A549 (cell line): ENCODE measurements at regions not wholly inside any gene's neighbourhood (a gene's known extent, or its start where the extent isn't known, plus 50 kb on each side); places are given as distances from the start of the nearest gene placed in this dataset.

Experiments
- ATAC-seq, 2 experiments: fragments of 200-7000 bp in 1 of 2; fragments of >200 bp in 1 of 2; cut with Nextera tagmentation in 1 of 2; cut with Tn5 transposase in 1 of 2; 3 replicates each; pipeline versions ENCODE4 v1.8.0 to v1.9.1; 2018 to 2020; ENCODE audit warnings: mild to moderate bottlenecking in 1 of 2, moderate library complexity in 1 of 2
- CTCF ChIA-PET: fragments of 300-600 bp; sonication (Branson Sonifier 250); formaldehyde crosslinking; extraction: SDS; loops from one replicate; lab custom pipeline; 2021; ENCODE audit warnings: antibody characterized with exemption, inconsistent platforms; lab: Yijun Ruan, JAX
- POLR2A ChIA-PET: fragments of 350-600 bp; formaldehyde crosslinking; extraction: SDS; loops from one replicate; lab custom pipeline; 2021; ENCODE audit warnings: antibody characterized with exemption, inconsistent platforms; lab: Yijun Ruan, JAX
- DNase-seq, 2 experiments: peaks; one replicate each; pipeline versions ENCODE4 v3.0.0 to v3.0.0-alpha.2; 2011 to 2016; ENCODE audit warnings: low read depth in 1 of 2, low spot score in 1 of 2
- FAIRE-seq: peaks from 2 replicates; lab custom pipeline; 2011; peaks lifted over from hg19 to GRCh38; lab: Jason Lieb, UNC
- H3K27ac ChIP-seq, 2 experiments: fragments of >200 bp; sonication (Bioruptor Twin); formaldehyde crosslinking; 3 replicates each; pipeline ENCODE4 v1.5.1; 2016 to 2017
- H3K4me1 ChIP-seq: fragments of >200 bp; sonication (Bioruptor Twin); formaldehyde crosslinking; 3 replicates; pipeline ENCODE4 v1.6.1; 2016
- H3K4me2 ChIP-seq: fragments of >200 bp; sonication (Bioruptor Twin); formaldehyde crosslinking; 3 replicates; pipeline ENCODE4 v1.6.1; 2016
- H3K4me3 ChIP-seq: fragments of >200 bp; sonication (Bioruptor Twin); formaldehyde crosslinking; 3 replicates; pipeline ENCODE4 v1.5.1; 2016
- H3K9me3 ChIP-seq: fragments of >200 bp; sonication (Bioruptor Twin); formaldehyde crosslinking; 3 replicates; pipeline ENCODE4 v1.6.1; 2016
- ATOH8 ChIP-seq: fragments of 250-450 bp; sonication (Bioruptor Pico); IDR thresholded peaks from 2 replicates; pipeline ENCODE4 v1.5.0; 2020; ENCODE audit warnings: low read depth, mild to moderate bottlenecking, moderate library complexity
- CHD4 ChIP-seq: fragments of 200-600 bp; sonication (generic); IDR thresholded peaks from 2 replicates; pipeline ENCODE4 v1.6.1; 2016; ENCODE audit warnings: antibody characterized with exemption, mild to moderate bottlenecking, borderline replicate concordance
- EHMT2 ChIP-seq: fragments of 200-600 bp; sonication (generic); IDR thresholded peaks from 2 replicates; pipeline ENCODE4 v1.6.1; 2016; ENCODE audit warnings: antibody characterized with exemption, low read depth, mild to moderate bottlenecking, moderate library complexity
- ELK1 ChIP-seq: fragments of 150-350 bp; IDR thresholded peaks from 2 replicates; pipeline ENCODE4 v1.6.1; 2014; ENCODE audit warnings: low read depth, mild to moderate bottlenecking, low read length
- FOSB ChIP-seq: fragments of 250-450 bp; sonication (Bioruptor Pico); IDR thresholded peaks from 2 replicates; pipeline ENCODE4 v1.5.0; 2020; ENCODE audit warnings: mild to moderate bottlenecking, moderate library complexity
- FOSL2 ChIP-seq, 2 experiments: fragments of 450-650 bp in 1 of 2; fragments of >200 bp in 1 of 2; sonication (Bioruptor Twin) in 1 of 2; formaldehyde crosslinking; IDR thresholded peaks; 2 replicates each; pipeline versions ENCODE4 v1.5.0 to v1.6.1; 2016 to 2020; ENCODE audit warnings: mild to moderate bottlenecking in 1 of 2, moderate library complexity in 1 of 2
- HDAC2 ChIP-seq: fragments of 200-600 bp; sonication (generic); IDR thresholded peaks from 2 replicates; pipeline ENCODE4 v1.6.1; 2016
- HEYL ChIP-seq: fragments of 250-450 bp; sonication (Bioruptor Pico); IDR thresholded peaks from 2 replicates; pipeline ENCODE4 v1.8.0; 2021; ENCODE audit warnings: mild to moderate bottlenecking, moderate library complexity
- HMGXB4 ChIP-seq: fragments of 250-450 bp; sonication (Bioruptor Pico); IDR thresholded peaks from 2 replicates; pipeline ENCODE4 v1.5.0; 2021; ENCODE audit warnings: mild to moderate bottlenecking, moderate library complexity, borderline replicate concordance
- HOXB13 ChIP-seq: fragments of 250-450 bp; sonication (Bioruptor Pico); IDR thresholded peaks from 2 replicates; pipeline ENCODE4 v1.5.0; 2020; ENCODE audit warnings: low read depth, mild to moderate bottlenecking, moderate library complexity
- MAFK ChIP-seq: fragments of 450-650 bp; IDR thresholded peaks from 2 replicates; pipeline ENCODE4 v1.6.1; 2014; ENCODE audit not compliant: partially characterized antibody
- NPAS2 ChIP-seq: fragments of 250-450 bp; sonication (Bioruptor Pico); IDR thresholded peaks from 2 replicates; pipeline ENCODE4 v1.8.0; 2022; ENCODE audit warnings: mild to moderate bottlenecking, moderate library complexity, borderline replicate concordance
- NR3C1 ChIP-seq: fragments of >200 bp; sonication (Bioruptor Twin); formaldehyde crosslinking; IDR thresholded peaks from 3 replicates; pipeline ENCODE4 v1.6.1; 2017
- POLR2A ChIP-seq: IDR thresholded peaks from 2 replicates; pipeline ENCODE4 v1.6.1; 2012; ENCODE audit warnings: mild to moderate bottlenecking, low read length
- RARB ChIP-seq: fragments of 250-450 bp; sonication (Bioruptor Pico); IDR thresholded peaks from 2 replicates; pipeline ENCODE4 v1.8.0; 2021; ENCODE audit warnings: mild to moderate bottlenecking, moderate library complexity
- REST ChIP-seq: fragments of 200-600 bp; sonication (generic); IDR thresholded peaks from 2 replicates; pipeline ENCODE4 v1.6.1; 2016; ENCODE audit warnings: antibody characterized with exemption, mild to moderate bottlenecking, moderate library complexity
- SMC3 ChIP-seq: fragments of >200 bp; sonication (Bioruptor Twin); formaldehyde crosslinking; IDR thresholded peaks from 3 replicates; pipeline ENCODE4 v1.6.1; 2018; ENCODE audit warnings: inconsistent platforms
- USF2 ChIP-seq: fragments of 450-650 bp; IDR thresholded peaks from 2 replicates; pipeline ENCODE4 v1.6.1; 2014; ENCODE audit warnings: antibody characterized with exemption
- ZSCAN20 ChIP-seq: fragments of 250-450 bp; sonication (Bioruptor Pico); IDR thresholded peaks from 2 replicates; pipeline ENCODE4 v1.8.0; 2022; ENCODE audit warnings: mild to moderate bottlenecking, moderate library complexity
- WGBS: methylation state at CpG from one replicate; pipeline ENCODE4 v1.1.6; 2017; ENCODE audit errors: missing lambda C conversion rate; 5-methylcytosine and 5-hydroxymethylcytosine counted together

- Histone ChIP-seq H3K4me3 (no peak overlapping the region), H3K9me3 (no peaks in the 10 kb centered on the region), H3K27ac (no peak overlapping the region), H3K4me1 (no peaks in the 10 kb centered on the region), H3K4me2 (no peak overlapping the region)
- ChIA-PET POLR2A (no interaction called here), CTCF (no interaction called here)
- TF ChIP-seq FOSL2 (IDR thresholded peaks at IDR 0.05) (no peak), FOSL2 (CRISPR knock-in tag; IDR thresholded peaks at IDR 0.05) (no peak)
- DNase-seq (no peak), ATAC-seq (no peak), FAIRE-seq (no peak)
- WGBS, result 84% methylated on average over 10 of the region's 10 CpGs
Observed at GRCh38 chr10:6871128-6871527, 291.1 kb upstream of the PRKCQ start.

- no peak for FAIRE-seq
- 66% methylated on average over 6 of the region's 6 CpGs for WGBS
- ChIA-PET CTCF (interaction anchor here (1.1 to 1.6 kb wide), 4 partner anchors 10 to 19 kb away, joined by 3 to 4 read pairs (median 3); no protein-coding TSS in a partner anchor), POLR2A (no interaction called here)
- no peak for DNase-seq
- Histone ChIP-seq H3K9me3 (no peaks in the 10 kb centered on the region), H3K4me3 (no peak overlapping the region), H3K27ac (no peak overlapping the region), H3K4me1 (no peaks in the 10 kb centered on the region), H3K4me2 (no peak overlapping the region)
- TF ChIP-seq POLR2A (no peak), MAFK (no peak), ATOH8 (CRISPR knock-in tag) (no peak), ELK1 (no peak), HOXB13 (CRISPR knock-in tag) (no peak), HEYL (CRISPR knock-in tag) (no peak), HMGXB4 (CRISPR knock-in tag) (no peak), EHMT2 (no peak), FOSB (no peak), REST (no peak), RARB (CRISPR knock-in tag) (no peak), HDAC2 (no peak)
- ATAC-seq, result no peak
Observed at GRCh38 chr10:6868036-6868725, 288.1 kb upstream of the PRKCQ start.

- Histone ChIP-seq H3K4me1 (no peaks in the 10 kb centered on the region), H3K9me3 (no peaks in the 10 kb centered on the region), H3K27ac (no peak overlapping the region), H3K4me3 (no peak overlapping the region), H3K4me2 (no peak overlapping the region)
- TF ChIP-seq CHD4 (no peak), NPAS2 (CRISPR knock-in tag) (no peak), USF2 (no peak), SMC3 (no peak), ZSCAN20 (CRISPR knock-in tag) (no peak), NR3C1 (no peak)
- DNase-seq, result no peak
- ATAC-seq, result no peak
- POLR2A ChIA-PET, result no interaction called here
- WGBS, result 100% methylated on average over 1 of the region's 2 CpGs
- no peak for FAIRE-seq
- CTCF ChIA-PET, result no interaction called here
Observed at GRCh38 chr10:6866757-6867156, 286.7 kb upstream of the PRKCQ start.
